ENCODE measurements at regions not wholly inside any gene's neighbourhood (a gene's known extent, or its start where the extent isn't known, plus 50 kb on each side); places are given as distances from the start of the nearest gene placed in this dataset.

DNA sequence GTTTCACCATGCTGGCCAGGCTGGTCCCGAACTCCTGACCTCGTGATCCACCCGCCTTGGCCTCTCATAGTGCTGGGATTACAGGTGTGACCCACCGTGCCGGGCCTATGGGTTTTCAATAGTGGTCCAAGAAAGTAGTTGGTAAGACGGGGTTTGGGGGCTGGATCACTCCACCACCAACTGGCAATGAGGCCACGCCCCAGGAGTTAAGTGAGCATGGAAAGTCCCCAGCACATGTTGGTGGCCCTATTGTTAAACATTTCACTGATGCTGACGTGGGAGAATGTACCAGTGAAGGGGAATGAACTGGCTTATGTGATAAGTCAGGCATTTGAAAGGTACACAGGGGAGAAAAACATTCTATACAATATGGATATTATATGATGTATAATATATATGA lies 80.4 kb downstream of the CHRD start:
- BruUV-seq (replicated peaks) = no TSS peak
- POLR2A ChIA-PET = no interaction called here
- intact Hi-C loops (cut with micrococcal nuclease) = no loop called here
- Mint-ChIP-seq H3K4me3 (ENCODE audit: unreplicated experiment) (no peak overlapping the region), H3K4me1 (ENCODE audit: insufficient read depth, unreplicated experiment) (no peaks in the 10 kb centered on the region), H3K36me3 (ENCODE audit: insufficient read depth, unreplicated experiment) (no peaks in the 10 kb centered on the region), H3K27me3 (ENCODE audit: insufficient read depth, unreplicated experiment) (no peaks in the 10 kb centered on the region), H3K27ac (ENCODE audit: low read depth, unreplicated experiment) (no peak overlapping the region), H3K9me3 (ENCODE audit: unreplicated experiment) (no peaks in the 10 kb centered on the region)
- no peak for DNase-seq (ENCODE audit: unreplicated experiment)
- TF ChIP-seq, protein P1, sequence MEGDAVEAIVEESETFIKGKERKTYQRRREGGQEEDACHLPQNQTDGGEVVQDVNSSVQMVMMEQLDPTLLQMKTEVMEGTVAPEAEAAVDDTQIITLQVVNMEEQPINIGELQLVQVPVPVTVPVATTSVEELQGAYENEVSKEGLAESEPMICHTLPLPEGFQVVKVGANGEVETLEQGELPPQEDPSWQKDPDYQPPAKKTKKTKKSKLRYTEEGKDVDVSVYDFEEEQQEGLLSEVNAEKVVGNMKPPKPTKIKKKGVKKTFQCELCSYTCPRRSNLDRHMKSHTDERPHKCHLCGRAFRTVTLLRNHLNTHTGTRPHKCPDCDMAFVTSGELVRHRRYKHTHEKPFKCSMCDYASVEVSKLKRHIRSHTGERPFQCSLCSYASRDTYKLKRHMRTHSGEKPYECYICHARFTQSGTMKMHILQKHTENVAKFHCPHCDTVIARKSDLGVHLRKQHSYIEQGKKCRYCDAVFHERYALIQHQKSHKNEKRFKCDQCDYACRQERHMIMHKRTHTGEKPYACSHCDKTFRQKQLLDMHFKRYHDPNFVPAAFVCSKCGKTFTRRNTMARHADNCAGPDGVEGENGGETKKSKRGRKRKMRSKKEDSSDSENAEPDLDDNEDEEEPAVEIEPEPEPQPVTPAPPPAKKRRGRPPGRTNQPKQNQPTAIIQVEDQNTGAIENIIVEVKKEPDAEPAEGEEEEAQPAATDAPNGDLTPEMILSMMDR (IDR thresholded peaks at IDR 0.05; ENCODE audit: unreplicated experiment) = no peak
- CTCF ChIA-PET = interaction anchor here (1.2 to 2.1 kb wide), 2 partner anchors 8 to 53 kb away, joined by 3 to 9 read pairs; no protein-coding TSS in a partner anchor

DNA sequence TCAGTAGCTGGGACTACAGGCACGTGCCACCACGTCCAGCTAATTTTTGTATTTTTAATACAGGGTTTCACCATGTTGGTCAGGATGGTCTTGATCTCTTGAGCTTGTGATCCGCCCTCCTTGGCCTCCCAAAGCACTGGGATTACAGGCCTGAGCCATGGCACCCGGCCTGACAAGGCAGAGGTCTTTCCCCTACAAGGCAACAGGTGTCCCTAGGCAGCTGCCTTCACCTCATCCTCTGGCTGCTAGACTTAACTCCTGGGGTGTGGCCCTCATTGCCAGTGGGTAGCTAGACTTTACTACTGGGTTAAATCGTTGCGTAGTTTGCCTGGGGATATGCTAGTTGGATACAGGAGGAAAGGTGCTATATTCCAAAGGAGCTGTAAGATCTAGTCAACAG lies 81.4 kb downstream of the CHRD start:
- ChIA-PET POLR2A (no interaction called here), CTCF (interaction anchor here (0.6 to 1.5 kb wide), 8 partner anchors 10 to 90 kb away, joined by 3 to 9 read pairs (median 4); no protein-coding TSS in a partner anchor)
- no peak for DNase-seq (ENCODE audit: unreplicated experiment)
- Mint-ChIP-seq H3K27me3 (ENCODE audit: insufficient read depth, unreplicated experiment) (no peaks in the 10 kb centered on the region), H3K27ac (ENCODE audit: low read depth, unreplicated experiment) (no peak overlapping the region), H3K4me1 (ENCODE audit: insufficient read depth, unreplicated experiment) (no peaks in the 10 kb centered on the region), H3K36me3 (ENCODE audit: insufficient read depth, unreplicated experiment) (no peaks in the 10 kb centered on the region), H3K9me3 (ENCODE audit: unreplicated experiment) (no peaks in the 10 kb centered on the region), H3K4me3 (ENCODE audit: unreplicated experiment) (no peak overlapping the region)
- intact Hi-C loops (cut with micrococcal nuclease) = no loop called here
- TF ChIP-seq, protein P1 (IDR thresholded peaks at IDR 0.05; ENCODE audit: unreplicated experiment) = no peak
- no TSS peak for BruUV-seq (replicated peaks)

DNA sequence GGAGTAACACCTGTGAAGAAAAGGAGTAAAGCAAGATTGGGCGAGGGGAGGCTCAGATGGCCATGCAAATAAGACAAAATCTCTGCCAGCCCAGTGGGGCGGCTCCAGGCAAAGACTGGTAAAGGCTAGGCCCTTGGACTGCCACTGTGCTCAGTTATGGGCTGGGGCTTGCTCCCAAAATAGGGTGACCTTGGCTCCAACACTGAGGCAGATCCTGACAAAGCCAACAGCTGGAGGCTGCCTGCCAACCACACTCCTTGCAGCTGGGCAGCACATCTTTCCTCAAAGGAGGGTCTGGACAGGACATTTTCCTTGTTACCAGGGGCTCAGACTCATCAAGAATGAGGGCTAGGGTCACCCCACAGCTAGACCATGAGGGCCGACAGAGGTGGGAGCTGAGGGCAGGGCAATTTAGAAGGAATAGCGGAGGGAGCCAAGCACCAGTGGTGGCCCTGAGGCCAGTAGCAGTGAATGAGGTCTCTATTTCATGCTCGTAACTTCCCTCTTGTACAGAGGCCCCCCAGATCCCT lies 86.1 kb downstream of the CHRD start:
- H3K4me1 Mint-ChIP-seq (ENCODE audit: insufficient read depth, unreplicated experiment) = no peaks in the 10 kb centered on the region
- H3K4me3 Mint-ChIP-seq (ENCODE audit: unreplicated experiment) = no peak overlapping the region
- no peaks in the 10 kb centered on the region for H3K9me3 Mint-ChIP-seq (ENCODE audit: unreplicated experiment)
- no TSS peak for BruUV-seq (replicated peaks)
- H3K36me3 Mint-ChIP-seq (ENCODE audit: insufficient read depth, unreplicated experiment) = no peaks in the 10 kb centered on the region
- CTCF ChIA-PET = interaction anchor here (0.5 to 6.4 kb wide), 11 partner anchors 9 to 312 kb away, joined by 3 to 162 read pairs (median 7); no protein-coding TSS in a partner anchor
- intact Hi-C loops (cut with micrococcal nuclease) = no loop called here
- H3K27ac Mint-ChIP-seq (ENCODE audit: low read depth, unreplicated experiment) = no peak overlapping the region
- no peak for DNase-seq (ENCODE audit: unreplicated experiment)
- TF ChIP-seq, protein P1 (IDR thresholded peaks at IDR 0.05; ENCODE audit: unreplicated experiment) = no peak
- H3K27me3 Mint-ChIP-seq (ENCODE audit: insufficient read depth, unreplicated experiment) = peaks cover 10% of the 10 kb centered on the region
- POLR2A ChIA-PET = interaction anchor here (0.6 to 1.7 kb wide), 4 partner anchors 9 to 221 kb away, joined by 3 to 5 read pairs (median 4); no protein-coding TSS in a partner anchor

DNA sequence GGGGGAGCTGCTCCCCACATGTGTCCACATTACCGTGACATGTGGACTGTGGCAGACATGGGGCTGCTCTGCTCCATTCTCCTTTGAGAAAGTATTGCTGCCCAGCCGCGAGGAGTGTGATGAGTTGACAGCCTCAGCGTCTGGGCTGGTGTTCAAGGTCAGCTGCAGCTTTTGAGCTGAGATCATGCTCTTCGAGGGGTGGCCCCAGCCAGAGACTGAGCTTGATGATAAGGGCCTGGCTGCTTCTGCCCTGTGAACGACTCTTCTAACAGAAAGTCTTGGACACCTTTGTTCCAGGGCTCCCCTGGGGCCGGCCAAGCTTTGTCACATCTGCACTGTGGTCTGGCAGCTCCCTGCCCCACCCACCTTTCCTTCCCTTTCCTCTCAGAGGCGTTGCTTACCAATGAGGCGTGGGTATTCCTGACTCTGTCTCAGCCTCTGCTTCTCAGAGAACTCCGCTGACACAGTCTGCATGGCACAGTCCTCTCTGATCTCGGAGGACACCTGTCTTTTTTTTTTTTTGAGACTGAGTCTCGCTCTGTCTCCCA lies 86.6 kb downstream of the CHRD start:
- CTCF ChIA-PET = interaction anchor here (0.7 to 6.4 kb wide), 12 partner anchors 9 to 94 kb away, joined by 3 to 162 read pairs (median 12); no protein-coding TSS in a partner anchor
- H3K27me3 Mint-ChIP-seq (ENCODE audit: insufficient read depth, unreplicated experiment) = peaks cover 15% of the 10 kb centered on the region

More for the DNA sequence above, 86.6 kb downstream of the CHRD start:
- Mint-ChIP-seq H3K27ac (ENCODE audit: low read depth, unreplicated experiment) (no peak overlapping the region), H3K4me3 (ENCODE audit: unreplicated experiment) (no peak overlapping the region), H3K4me1 (ENCODE audit: insufficient read depth, unreplicated experiment) (no peaks in the 10 kb centered on the region), H3K9me3 (ENCODE audit: unreplicated experiment) (no peaks in the 10 kb centered on the region), H3K36me3 (ENCODE audit: insufficient read depth, unreplicated experiment) (no peaks in the 10 kb centered on the region)
- intact Hi-C loops (cut with micrococcal nuclease) = no loop called here
- TF ChIP-seq, protein P1 (IDR thresholded peaks at IDR 0.05; ENCODE audit: unreplicated experiment) = no peak
- POLR2A ChIA-PET = interaction anchor here (0.9 to 1.7 kb wide), 3 partner anchors 8 to 38 kb away, joined by 3 to 5 read pairs (median 4); no protein-coding TSS in a partner anchor
- no TSS peak for BruUV-seq (replicated peaks)
- no peak for DNase-seq (ENCODE audit: unreplicated experiment)
